ENCODE measurements at regions not wholly inside any gene's neighbourhood (a gene's known extent, or its start where the extent isn't known, plus 50 kb on each side); places are given as distances from the start of the nearest gene placed in this dataset.

DNA sequence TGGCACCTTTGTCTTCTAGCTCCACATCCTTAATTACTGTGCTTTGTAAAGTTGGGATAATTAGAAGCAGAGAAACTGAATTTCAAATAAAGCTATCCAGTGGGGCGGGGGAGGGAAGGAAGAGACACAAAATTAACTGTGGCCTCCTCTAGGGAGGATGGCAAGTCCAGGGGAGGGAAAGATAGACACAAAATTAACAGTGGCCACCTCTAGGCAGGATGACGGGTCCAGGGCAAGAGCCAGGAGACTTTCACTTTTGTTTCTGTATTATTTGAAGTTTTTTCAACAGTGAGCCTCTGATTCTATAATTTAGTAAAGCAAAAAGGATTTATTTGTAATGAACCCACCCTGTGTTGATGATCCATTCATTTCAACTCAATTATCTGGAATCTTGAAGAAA, 335.9 kb downstream of the MSX2 start:
- H3K4me3 ChIP-seq (ENCODE audit: control insufficient read depth, low read depth, low read length), result peak overlapping the region; percentile 29
- no peak for DNase-seq (ENCODE audit: low read depth)
- TF ChIP-seq, protein P1, sequence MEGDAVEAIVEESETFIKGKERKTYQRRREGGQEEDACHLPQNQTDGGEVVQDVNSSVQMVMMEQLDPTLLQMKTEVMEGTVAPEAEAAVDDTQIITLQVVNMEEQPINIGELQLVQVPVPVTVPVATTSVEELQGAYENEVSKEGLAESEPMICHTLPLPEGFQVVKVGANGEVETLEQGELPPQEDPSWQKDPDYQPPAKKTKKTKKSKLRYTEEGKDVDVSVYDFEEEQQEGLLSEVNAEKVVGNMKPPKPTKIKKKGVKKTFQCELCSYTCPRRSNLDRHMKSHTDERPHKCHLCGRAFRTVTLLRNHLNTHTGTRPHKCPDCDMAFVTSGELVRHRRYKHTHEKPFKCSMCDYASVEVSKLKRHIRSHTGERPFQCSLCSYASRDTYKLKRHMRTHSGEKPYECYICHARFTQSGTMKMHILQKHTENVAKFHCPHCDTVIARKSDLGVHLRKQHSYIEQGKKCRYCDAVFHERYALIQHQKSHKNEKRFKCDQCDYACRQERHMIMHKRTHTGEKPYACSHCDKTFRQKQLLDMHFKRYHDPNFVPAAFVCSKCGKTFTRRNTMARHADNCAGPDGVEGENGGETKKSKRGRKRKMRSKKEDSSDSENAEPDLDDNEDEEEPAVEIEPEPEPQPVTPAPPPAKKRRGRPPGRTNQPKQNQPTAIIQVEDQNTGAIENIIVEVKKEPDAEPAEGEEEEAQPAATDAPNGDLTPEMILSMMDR (IDR thresholded peaks at IDR 0.05; ENCODE audit: control insufficient read depth, insufficient read depth, low read depth, low read length, missing control alignments), result no peak

DNA sequence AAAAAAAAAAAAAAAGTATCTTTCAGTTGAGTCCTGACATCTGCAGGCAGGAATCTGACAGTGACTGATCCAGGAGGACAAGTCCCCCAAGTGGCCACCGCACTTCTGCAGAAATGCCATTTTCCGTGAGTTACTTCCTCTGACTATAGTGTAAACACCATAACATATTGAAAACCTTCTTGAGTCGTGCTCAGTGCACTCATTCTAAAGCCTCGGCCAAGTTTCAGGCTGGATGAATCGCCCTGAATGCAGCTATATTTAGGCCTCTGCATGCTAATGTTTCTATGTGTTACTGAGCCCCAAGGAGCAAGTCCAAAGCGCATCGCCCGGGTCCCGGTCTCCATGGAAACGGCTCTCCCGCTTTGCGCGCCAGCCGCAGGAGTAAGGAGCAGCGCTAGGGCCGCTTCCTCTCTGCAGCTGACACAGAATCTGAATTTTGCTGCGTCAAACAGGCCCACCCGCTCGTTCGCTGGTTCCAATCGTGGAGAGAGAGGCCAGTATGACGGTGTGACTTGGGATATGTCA, 335.4 kb downstream of the MSX2 start:
- TF ChIP-seq, protein P1 (IDR thresholded peaks at IDR 0.05; ENCODE audit: control insufficient read depth, insufficient read depth, low read depth, low read length, missing control alignments), result peak; percentile 36
- peak; percentile 18 for DNase-seq (ENCODE audit: low read depth)
- H3K4me3 ChIP-seq (ENCODE audit: control insufficient read depth, low read depth, low read length), result peak overlapping the region; percentile 29

DNA sequence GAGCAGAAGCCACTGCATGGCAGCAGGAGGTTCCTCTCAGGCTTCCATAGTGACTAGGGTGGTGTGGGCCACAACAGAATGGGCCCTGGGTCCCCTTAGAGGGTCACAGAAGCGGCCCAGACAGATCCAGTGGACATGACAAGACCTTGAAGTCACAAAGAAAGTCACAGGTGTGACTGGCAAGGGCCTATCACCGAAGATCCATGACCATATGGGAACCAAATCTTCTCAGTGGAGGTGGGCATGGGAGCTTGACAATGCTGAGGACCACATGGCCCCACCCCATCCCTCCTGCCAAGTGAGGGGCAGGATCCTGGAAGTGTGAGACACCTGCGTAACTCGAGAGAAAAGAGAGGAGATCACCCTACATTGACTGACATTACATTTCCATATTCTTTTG, 332.4 kb downstream of the MSX2 start:
- H3K4me3 ChIP-seq (ENCODE audit: control insufficient read depth, low read depth, low read length), result no peak overlapping the region
- TF ChIP-seq, protein P1 (IDR thresholded peaks at IDR 0.05; ENCODE audit: control insufficient read depth, insufficient read depth, low read depth, low read length, missing control alignments), result no peak

DNA sequence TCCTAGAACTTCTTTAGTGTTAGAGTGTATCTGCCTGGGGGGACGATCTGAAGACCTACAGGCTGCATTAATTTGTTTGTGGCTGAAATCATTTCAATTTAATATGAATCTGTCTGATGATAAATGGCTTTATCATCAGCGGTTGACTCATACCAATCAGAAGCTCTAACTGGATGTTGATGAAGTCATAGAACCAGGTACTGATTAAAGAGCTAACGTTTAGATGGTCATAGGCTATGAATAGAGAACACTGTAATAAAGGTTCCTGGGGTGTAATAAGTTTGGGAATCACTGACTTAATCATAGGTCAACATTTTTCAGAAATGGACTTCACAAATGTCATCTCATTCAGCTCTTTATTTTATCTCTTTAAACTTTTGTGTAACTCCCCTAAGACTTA, 329.9 kb downstream of the MSX2 start:
- no peak for DNase-seq (ENCODE audit: low read depth)
- TF ChIP-seq, protein P1 (IDR thresholded peaks at IDR 0.05; ENCODE audit: control insufficient read depth, insufficient read depth, low read depth, low read length, missing control alignments), result no peak

More for the DNA sequence above, 332.4 kb downstream of the MSX2 start:
- DNase-seq (ENCODE audit: low read depth), result no peak

DNA sequence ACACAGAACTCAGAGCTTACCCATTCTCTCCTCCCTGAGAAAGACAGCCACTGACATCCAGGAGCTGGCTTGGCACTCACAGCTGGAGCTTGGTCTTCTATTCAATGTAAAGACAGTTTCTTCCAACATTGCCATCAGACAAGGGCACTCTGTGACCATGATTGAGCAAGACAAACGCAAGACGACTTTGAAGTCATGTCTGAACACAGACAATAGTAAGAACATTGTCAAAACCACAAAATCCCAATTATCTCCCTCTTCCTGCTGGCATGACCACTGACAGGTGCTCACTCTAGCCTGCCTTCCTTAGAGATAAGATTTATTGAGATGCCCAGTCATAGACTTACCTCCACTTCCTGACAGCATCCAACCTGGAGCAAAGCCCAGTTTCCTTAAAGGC, 328.0 kb downstream of the MSX2 start:
- no peak overlapping the region for H3K4me3 ChIP-seq (ENCODE audit: control insufficient read depth, low read depth, low read length)
- no peak for DNase-seq (ENCODE audit: low read depth)
- TF ChIP-seq, protein P1 (IDR thresholded peaks at IDR 0.05; ENCODE audit: control insufficient read depth, insufficient read depth, low read depth, low read length, missing control alignments), result no peak

More for the DNA sequence above, 329.9 kb downstream of the MSX2 start:
- H3K4me3 ChIP-seq (ENCODE audit: control insufficient read depth, low read depth, low read length), result no peak overlapping the region

DNA sequence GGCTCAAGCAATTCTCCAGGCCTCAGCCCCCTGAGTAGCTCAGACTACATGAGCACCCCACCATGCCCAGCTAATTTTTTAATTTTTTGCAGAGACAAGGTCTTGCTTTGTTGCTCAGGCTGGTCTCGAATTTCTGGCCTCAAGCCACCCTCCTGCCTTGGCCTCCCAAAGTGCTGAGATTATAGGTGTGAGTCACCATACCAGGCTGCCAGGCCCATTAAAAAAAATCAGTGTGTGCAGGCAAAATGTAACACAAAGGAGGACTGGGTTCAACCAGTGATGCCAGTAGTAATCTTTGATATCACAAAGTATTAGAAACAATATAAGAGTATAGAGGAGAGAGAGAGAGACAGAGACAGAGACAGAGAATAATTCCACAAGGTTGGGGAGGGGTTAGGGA, 322.7 kb downstream of the MSX2 start:
- TF ChIP-seq, protein P1 (IDR thresholded peaks at IDR 0.05; ENCODE audit: control insufficient read depth, insufficient read depth, low read depth, low read length, missing control alignments), result no peak
- H3K4me3 ChIP-seq (ENCODE audit: control insufficient read depth, low read depth, low read length), result no peak overlapping the region
- DNase-seq (ENCODE audit: low read depth), result no peak

DNA sequence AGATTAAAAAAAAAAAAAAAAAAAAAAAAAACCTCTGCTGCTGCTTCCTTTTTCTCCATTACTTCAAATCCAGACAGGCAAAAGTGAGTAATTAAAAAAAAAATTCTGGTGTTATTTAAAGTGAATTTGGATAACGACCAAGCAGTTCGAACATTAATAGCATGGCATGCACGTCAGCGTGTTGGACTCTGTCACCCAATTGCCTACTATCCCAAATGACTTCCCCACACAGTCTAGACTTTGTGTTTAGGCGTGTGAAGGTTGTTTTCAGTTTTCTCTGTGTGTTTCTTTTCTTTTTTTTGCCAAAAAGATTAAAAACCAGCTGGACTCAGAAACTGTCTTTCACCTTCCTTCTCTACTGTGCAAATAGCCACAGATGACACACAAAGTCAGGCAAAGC, 321.4 kb downstream of the MSX2 start:
- TF ChIP-seq, protein P1 (IDR thresholded peaks at IDR 0.05; ENCODE audit: control insufficient read depth, insufficient read depth, low read depth, low read length, missing control alignments), result no peak
- no peak overlapping the region for H3K4me3 ChIP-seq (ENCODE audit: control insufficient read depth, low read depth, low read length)
- no peak for DNase-seq (ENCODE audit: low read depth)

Data from AG09309 (cell line).